Endothelial cell of umbilical vein (primary cell): ENCODE measurements at regions not wholly inside any gene's neighbourhood (a gene's known extent, or its start where the extent isn't known, plus 50 kb on each side); places are given as distances from the start of the nearest gene placed in this dataset.

Source experiments
- BruUV-seq: library from RNA; stranded (reverse); fragments of 400-500 nt; replicated peaks from 2 replicates; lab custom pipeline; 2021; lab: Mats Ljungman, UMichigan
- CTCF ChIA-PET: fragments of 300-600, 350-600 bp; sonication (Branson Sonifier 250); formaldehyde crosslinking; loops from one replicate; lab custom pipeline; 2021; ENCODE audit warnings: antibody characterized with exemption, inconsistent platforms; lab: Charles Lee
- POLR2A ChIA-PET: fragments of 300-600, 350-600 bp; sonication (Branson Sonifier 250); formaldehyde crosslinking; loops from one replicate; lab custom pipeline; 2021; ENCODE audit warnings: antibody characterized with exemption, inconsistent platforms; lab: Charles Lee
- DNase-seq: peaks from one replicate; pipeline ENCODE4 v3.0.0-alpha.2; 2011; ENCODE audit warnings: low read depth, low spot score
- FAIRE-seq: peaks from 2 replicates; lab custom pipeline; 2011; peaks lifted over from hg19 to GRCh38; lab: Jason Lieb, UNC
- H2AFZ ChIP-seq: 2 replicates; pipeline ENCODE4 v1.6.0; 2012; ENCODE audit warnings: low read depth, low read length, control low read depth, inconsistent platforms
- H3K27ac ChIP-seq: 2 replicates; pipeline ENCODE4 v1.5.1; 2011; ENCODE audit warnings: low read depth, mild to moderate bottlenecking, control low read depth, low read length, moderate library complexity; ENCODE audit not compliant: insufficient read depth
- H3K27me3 ChIP-seq, 2 experiments: 2 replicates each; pipeline versions ENCODE4 v1.6.0 to v1.6.1; 2011; ENCODE audit warnings: low read length in 2 of 2, mixed read lengths in 1 of 2; ENCODE audit not compliant: control insufficient read depth in 2 of 2, insufficient read depth in 2 of 2
- H3K36me3 ChIP-seq, 2 experiments: 2 replicates in 1 of 2; 3 replicates in 1 of 2; pipeline ENCODE4 v1.5.1; 2011; ENCODE audit warnings: low read length in 2 of 2, mild to moderate bottlenecking in 1 of 2, moderate library complexity in 1 of 2; ENCODE audit not compliant: control insufficient read depth in 2 of 2, insufficient read depth in 2 of 2; ENCODE audit errors: extremely low read depth in 1 of 2
- H3K4me1 ChIP-seq: 3 replicates; pipeline ENCODE4 v1.5.1; 2011; ENCODE audit warnings: mild to moderate bottlenecking, low read length; ENCODE audit not compliant: control insufficient read depth, insufficient read depth; ENCODE audit errors: extremely low read depth
- H3K4me2 ChIP-seq: 2 replicates; pipeline ENCODE4 v1.6.1; 2011; ENCODE audit warnings: low read length, control low read depth, mixed read lengths; ENCODE audit not compliant: insufficient read depth
- H3K4me3 ChIP-seq, 3 experiments: fragments of 200-600 bp in 1 of 3; sonication (generic), shearing (Covaris generic) in 1 of 3; replicated peaks in 1 of 3; 2 replicates each; pipeline ENCODE4 v1.5.1; 2011 to 2016; ENCODE audit warnings: control low read depth in 3 of 3, low read length in 3 of 3, mild to moderate bottlenecking in 2 of 3, inconsistent platforms in 1 of 3, low read depth in 1 of 3, moderate library complexity in 1 of 3; ENCODE audit not compliant: insufficient read depth in 1 of 3
- H3K79me2 ChIP-seq: 2 replicates; pipeline ENCODE4 v1.6.0; 2012; ENCODE audit warnings: low read length, inconsistent platforms; ENCODE audit not compliant: control insufficient read depth, insufficient read depth
- H3K9ac ChIP-seq: replicated peaks from 2 replicates; pipeline ENCODE3; 2011; ENCODE audit warnings: low read length, control low read depth; ENCODE audit not compliant: insufficient read depth; ENCODE audit errors: extremely low read depth
- H3K9me1 ChIP-seq: replicated peaks from 3 replicates; pipeline ENCODE4 v1.6.0; 2011; ENCODE audit warnings: mild to moderate bottlenecking, low read length; ENCODE audit not compliant: control insufficient read depth, insufficient read depth; ENCODE audit errors: extremely low read depth
- H3K9me3 ChIP-seq: replicated peaks from 2 replicates; pipeline ENCODE4 v1.5.1; 2012; ENCODE audit warnings: low read length, inconsistent platforms; ENCODE audit not compliant: control insufficient read depth, insufficient read depth
- H4K20me1 ChIP-seq: replicated peaks from 2 replicates; pipeline ENCODE3; 2011; ENCODE audit warnings: mild to moderate bottlenecking, low read length; ENCODE audit not compliant: control insufficient read depth, insufficient read depth; ENCODE audit errors: extremely low read depth
- CTCF ChIP-seq, 2 donors: IDR thresholded peaks; 1 replicate in 1 of 2; 2 replicates in 1 of 2; pipeline ENCODE4 v1.5.1; 2011; ENCODE audit warnings: low read length in 2 of 2, mild to moderate bottlenecking in 2 of 2, moderate library complexity in 2 of 2, control low read depth in 1 of 2, inconsistent platforms in 1 of 2, low read depth in 1 of 2; ENCODE audit not compliant: insufficient read depth in 1 of 2; ENCODE audit errors: extremely low read depth in 1 of 2
- EZH2 ChIP-seq: IDR thresholded peaks from 2 replicates; pipeline ENCODE4 v1.6.1; 2012; ENCODE audit warnings: borderline replicate concordance, low read depth, mild to moderate bottlenecking, moderate library complexity, low read length, inconsistent platforms; ENCODE audit not compliant: severe bottlenecking
- FOS ChIP-seq: IDR thresholded peaks from 2 replicates; pipeline ENCODE4 v1.6.1; 2011; ENCODE audit warnings: mild to moderate bottlenecking, low read length, moderate library complexity, borderline replicate concordance; ENCODE audit not compliant: insufficient read depth
- GATA2 ChIP-seq: IDR thresholded peaks from 2 replicates; pipeline ENCODE4 v1.7.0; 2011; ENCODE audit warnings: low read depth, mild to moderate bottlenecking, moderate library complexity, mixed read lengths, low read length; ENCODE audit not compliant: insufficient read length, insufficient read depth
- JUN ChIP-seq: IDR thresholded peaks from 2 replicates; pipeline ENCODE4 v1.6.1; 2011; ENCODE audit warnings: borderline replicate concordance, low read depth; ENCODE audit not compliant: insufficient read length, insufficient read depth
- MAX ChIP-seq: IDR thresholded peaks from 2 replicates; pipeline ENCODE4 v1.6.1; 2011; ENCODE audit not compliant: insufficient read depth, insufficient read length
- MYC ChIP-seq: IDR thresholded peaks from one replicate; pipeline ENCODE4 v1.6.1; 2011; ENCODE audit warnings: mild to moderate bottlenecking, low read depth, low read length
- POLR2A ChIP-seq: IDR thresholded peaks from 2 replicates; pipeline ENCODE4 v1.6.1; 2012; ENCODE audit warnings: low read depth, mild to moderate bottlenecking, control low read depth, low read length
- POLR2AphosphoS5 ChIP-seq: IDR thresholded peaks from 2 replicates; pipeline ENCODE4 v1.6.1; 2012; ENCODE audit warnings: low read depth, mild to moderate bottlenecking, control low read depth, low read length, moderate library complexity; ENCODE audit not compliant: insufficient read depth
- dilution Hi-C: fragments of 300-500 bp; cut with MboI; formaldehyde crosslinking; loops from one replicate; pipeline ENCODE4 v1.15.0; 2019; ENCODE audit warnings: low sequenced_read_pairs; ENCODE audit not compliant: extremely low pct_ligation_motif_present
- intact Hi-C: fragments of 100-400 bp; cut with micrococcal nuclease; formaldehyde crosslinking; loops from one replicate; pipeline ENCODE4 v1.10.0; 2022

- BruUV-seq = no TSS peak
- DNase-seq (no peak), FAIRE-seq (no peak)
- no peaks in the 10 kb centered on the region for H4K20me1 ChIP-seq
- no peak overlapping the region for H3K27ac ChIP-seq
- TF ChIP-seq JUN (no peak), CTCF (IDR thresholded peaks at IDR 0.05; ENCODE audit: extremely low read depth in 1 of 2, insufficient read depth in 1 of 2, low read depth in 1 of 2, low read length in 2 of 2) (no peak), GATA2 (no peak), FOS (no peak), POLR2A (no peak), POLR2AphosphoS5 (no peak), MYC (no peak), EZH2 (no peak), MAX (no peak)
- no peaks in the 10 kb centered on the region for H3K27me3 ChIP-seq
- ChIA-PET CTCF (no interaction called here), POLR2A (no interaction called here)
- H3K36me3 ChIP-seq = no peaks in the 10 kb centered on the region
- intact Hi-C loops = no loop called here
- dilution Hi-C loops = no loop called here
- no peaks in the 10 kb centered on the region for H3K79me2 ChIP-seq
- no peak overlapping the region for H3K4me3 ChIP-seq
- H2AFZ ChIP-seq = no peak overlapping the region
- H3K4me2 ChIP-seq = no peak overlapping the region
- no peaks in the 10 kb centered on the region for H3K4me1 ChIP-seq
- no peaks in the 10 kb centered on the region for H3K9me3 ChIP-seq
- no peaks in the 10 kb centered on the region for H3K9me1 ChIP-seq
- no peak overlapping the region for H3K9ac ChIP-seq
These were observed 158.4 kb upstream of the DPT start for GRCh38 chr1:168887381-168887780.
